RWPE2 (cell line): ENCODE measurements at regions not wholly inside any gene's neighbourhood (a gene's known extent, or its start where the extent isn't known, plus 50 kb on each side); places are given as distances from the start of the nearest gene placed in this dataset.

ENCODE experiments used
- ATAC-seq: fragments of 200-7000 bp; cut with Tn5 transposase; 3 replicates; pipeline ENCODE4 v1.9.1; 2021; ENCODE audit warnings: low read depth
- DNase-seq: peaks from one replicate; pipeline ENCODE4 v3.0.0-alpha.2; 2020; ENCODE audit warnings: low spot score
- H3K27ac ChIP-seq: fragments of 450-650 bp; 2 replicates; pipeline ENCODE4 v1.5.1; 2017; ENCODE audit warnings: mild to moderate bottlenecking; ENCODE audit not compliant: poor library complexity, severe bottlenecking
- H3K27me3 ChIP-seq: fragments of 250-450 bp; sonication (Bioruptor Pico); 2 replicates; pipeline ENCODE4 v1.5.1; 2021; ENCODE audit warnings: mild to moderate bottlenecking, moderate library complexity; ENCODE audit not compliant: insufficient read depth, poor library complexity, severe bottlenecking
- H3K36me3 ChIP-seq: fragments of 250-450 bp; sonication (Bioruptor Pico); 2 replicates; pipeline ENCODE4 v1.5.1; 2020; ENCODE audit warnings: low read depth, mild to moderate bottlenecking, moderate library complexity
- H3K4me1 ChIP-seq: fragments of 250-450 bp; sonication (Bioruptor Pico); 2 replicates; pipeline ENCODE4 v1.5.1; 2021; ENCODE audit warnings: mild to moderate bottlenecking, moderate library complexity; ENCODE audit not compliant: insufficient read depth, poor library complexity, severe bottlenecking
- H3K4me3 ChIP-seq: fragments of 250-450 bp; sonication (Bioruptor Pico); 2 replicates; pipeline ENCODE4 v1.5.1; 2021; ENCODE audit warnings: mild to moderate bottlenecking, moderate library complexity; ENCODE audit not compliant: severe bottlenecking
- H3K9me3 ChIP-seq: fragments of 250-450 bp; sonication (Bioruptor Pico); 2 replicates; pipeline ENCODE4 v1.5.1; 2021; ENCODE audit warnings: mild to moderate bottlenecking, moderate library complexity; ENCODE audit not compliant: severe bottlenecking
- TF ChIP-seq, protein P1 (sequence below): fragments of 450-650 bp; IDR thresholded peaks from one replicate; pipeline ENCODE4 v1.5.1; 2017; ENCODE audit warnings: mild to moderate bottlenecking, moderate library complexity; ENCODE audit not compliant: poor library complexity, severe bottlenecking

DNA sequence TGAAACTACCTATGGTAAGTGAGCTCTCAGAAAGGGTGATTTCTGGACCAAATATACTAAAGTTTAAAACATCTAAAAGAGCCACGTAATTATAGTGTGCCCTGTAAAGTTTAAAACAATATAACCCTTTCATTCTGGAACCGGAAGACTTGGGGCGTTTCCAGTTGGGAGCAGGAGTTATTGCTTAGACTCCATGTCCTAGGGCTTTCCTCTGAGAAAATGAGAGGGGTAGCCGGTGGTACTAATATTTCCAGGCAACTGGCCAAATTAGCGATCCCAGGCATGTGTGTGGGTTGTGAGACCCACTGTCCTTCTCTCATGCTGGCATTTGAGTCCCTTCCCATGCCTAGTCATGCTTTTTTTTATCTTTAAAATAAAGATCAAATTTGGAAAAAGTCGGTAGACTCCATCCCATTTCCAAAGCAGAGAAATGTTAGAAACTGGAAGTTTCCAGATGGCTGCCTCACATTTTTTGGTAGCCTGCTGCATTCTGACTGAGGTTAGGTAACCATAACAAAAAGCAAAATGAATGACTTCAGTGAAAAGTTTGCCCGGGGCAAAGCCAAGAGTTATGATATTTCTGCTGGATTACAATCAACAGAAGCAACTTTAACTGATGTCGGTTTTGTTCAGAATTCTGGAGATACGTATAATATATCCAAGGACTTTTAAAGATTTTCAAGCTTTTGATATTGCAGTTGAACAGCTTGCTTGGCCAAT, 227.4 kb downstream of the SS18 start:
- DNase-seq: no peak
- H3K36me3 ChIP-seq: no peaks in the 10 kb centered on the region
- H3K4me3 ChIP-seq: no peak overlapping the region
- H3K27ac ChIP-seq: no peak overlapping the region
- H3K27me3 ChIP-seq: peaks cover 13% of the 10 kb centered on the region
- no peaks in the 10 kb centered on the region for H3K4me1 ChIP-seq
- H3K9me3 ChIP-seq: no peaks in the 10 kb centered on the region
- TF ChIP-seq, protein P1, sequence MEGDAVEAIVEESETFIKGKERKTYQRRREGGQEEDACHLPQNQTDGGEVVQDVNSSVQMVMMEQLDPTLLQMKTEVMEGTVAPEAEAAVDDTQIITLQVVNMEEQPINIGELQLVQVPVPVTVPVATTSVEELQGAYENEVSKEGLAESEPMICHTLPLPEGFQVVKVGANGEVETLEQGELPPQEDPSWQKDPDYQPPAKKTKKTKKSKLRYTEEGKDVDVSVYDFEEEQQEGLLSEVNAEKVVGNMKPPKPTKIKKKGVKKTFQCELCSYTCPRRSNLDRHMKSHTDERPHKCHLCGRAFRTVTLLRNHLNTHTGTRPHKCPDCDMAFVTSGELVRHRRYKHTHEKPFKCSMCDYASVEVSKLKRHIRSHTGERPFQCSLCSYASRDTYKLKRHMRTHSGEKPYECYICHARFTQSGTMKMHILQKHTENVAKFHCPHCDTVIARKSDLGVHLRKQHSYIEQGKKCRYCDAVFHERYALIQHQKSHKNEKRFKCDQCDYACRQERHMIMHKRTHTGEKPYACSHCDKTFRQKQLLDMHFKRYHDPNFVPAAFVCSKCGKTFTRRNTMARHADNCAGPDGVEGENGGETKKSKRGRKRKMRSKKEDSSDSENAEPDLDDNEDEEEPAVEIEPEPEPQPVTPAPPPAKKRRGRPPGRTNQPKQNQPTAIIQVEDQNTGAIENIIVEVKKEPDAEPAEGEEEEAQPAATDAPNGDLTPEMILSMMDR: no peak
- ATAC-seq: no peak

DNA sequence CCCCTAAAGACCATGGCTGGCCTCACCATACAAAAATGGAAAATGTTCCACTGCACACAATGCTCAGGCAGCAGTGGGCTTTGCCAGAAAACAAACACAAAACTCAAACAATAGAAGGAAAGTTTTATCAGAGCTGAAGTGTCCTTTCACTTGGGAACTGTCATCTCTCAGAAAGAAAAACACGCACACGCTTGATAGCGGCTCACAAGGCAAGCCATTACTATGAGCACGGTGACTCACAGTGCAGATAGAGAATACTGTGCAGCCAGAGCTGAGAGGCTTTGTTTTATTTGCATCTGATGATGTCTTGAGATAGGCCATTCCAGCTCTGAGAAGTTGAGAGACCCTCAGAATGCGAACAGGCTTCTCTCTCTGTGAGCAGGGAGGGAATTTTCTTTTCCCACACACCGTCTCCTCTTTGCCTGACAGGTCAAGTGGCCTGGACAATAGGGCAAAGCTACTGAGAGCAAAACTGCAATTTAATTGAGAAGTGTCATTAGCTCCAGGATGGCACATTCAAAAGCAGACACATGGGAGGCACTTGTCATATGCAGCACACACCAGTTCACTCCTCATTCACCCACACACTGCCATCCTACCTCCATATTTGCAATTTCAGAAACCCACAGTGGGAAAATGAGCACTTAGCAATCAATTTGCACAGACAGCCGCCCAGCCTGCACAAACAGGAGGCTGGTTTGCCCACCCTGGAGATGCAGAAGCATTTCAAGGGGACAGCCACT, 236.6 kb downstream of the SS18 start:
- ATAC-seq (no peak), DNase-seq (no peak)
- Histone ChIP-seq H3K9me3 (no peaks in the 10 kb centered on the region), H3K4me3 (no peak overlapping the region), H3K27ac (no peak overlapping the region), H3K36me3 (no peaks in the 10 kb centered on the region), H3K27me3 (no peaks in the 10 kb centered on the region), H3K4me1 (no peaks in the 10 kb centered on the region)
- TF ChIP-seq, protein P1: no peak

DNA sequence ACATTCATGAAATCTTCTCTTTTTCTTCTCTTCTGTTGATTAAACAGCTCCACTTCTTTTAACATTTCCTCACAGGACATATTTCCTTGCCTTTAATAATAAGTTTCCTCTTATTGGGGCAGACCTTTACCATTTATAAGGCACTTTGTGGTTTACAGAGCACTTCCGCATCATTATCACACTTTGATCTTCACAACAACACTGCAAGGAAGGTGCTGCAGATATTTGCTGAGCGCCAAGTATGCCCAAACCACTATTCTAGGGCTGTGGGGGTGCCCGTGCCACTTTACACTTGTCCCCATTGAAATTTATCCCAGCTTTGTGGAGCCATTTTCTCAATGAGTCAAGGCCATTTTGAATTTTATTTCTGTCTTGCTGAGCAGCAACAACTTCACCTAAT, 246.6 kb downstream of the SS18 start:
- DNase-seq (no peak), ATAC-seq (no peak)
- TF ChIP-seq, protein P1: no peak
- Histone ChIP-seq H3K27me3 (no peaks in the 10 kb centered on the region), H3K4me3 (no peak overlapping the region), H3K4me1 (no peaks in the 10 kb centered on the region), H3K9me3 (no peaks in the 10 kb centered on the region), H3K36me3 (no peaks in the 10 kb centered on the region), H3K27ac (no peak overlapping the region)

DNA sequence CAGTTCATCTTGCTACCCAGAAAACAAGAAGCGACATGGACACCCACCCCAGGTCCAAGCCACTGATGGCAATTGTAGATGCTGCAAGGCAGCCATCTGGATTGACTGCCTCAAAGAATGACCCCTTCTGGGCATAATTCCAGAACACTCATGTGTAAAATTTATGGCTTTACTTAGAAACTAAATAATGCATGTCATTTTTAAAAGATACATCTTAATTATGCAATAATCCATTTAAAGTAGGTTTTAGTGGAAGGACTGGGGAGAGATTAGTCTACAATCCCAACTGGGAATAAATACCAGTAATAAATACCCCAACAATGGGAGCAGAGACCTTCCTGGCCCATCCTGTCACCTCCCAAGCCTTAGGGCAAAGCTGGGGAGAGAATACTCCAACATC, 247.7 kb downstream of the SS18 start:
- no peaks in the 10 kb centered on the region for H3K36me3 ChIP-seq
- H3K9me3 ChIP-seq: no peaks in the 10 kb centered on the region
- H3K27ac ChIP-seq: no peak overlapping the region
- TF ChIP-seq, protein P1: no peak
- no peak for ATAC-seq
- no peak overlapping the region for H3K4me3 ChIP-seq
- no peak for DNase-seq
- no peaks in the 10 kb centered on the region for H3K4me1 ChIP-seq
- H3K27me3 ChIP-seq: no peaks in the 10 kb centered on the region

DNA sequence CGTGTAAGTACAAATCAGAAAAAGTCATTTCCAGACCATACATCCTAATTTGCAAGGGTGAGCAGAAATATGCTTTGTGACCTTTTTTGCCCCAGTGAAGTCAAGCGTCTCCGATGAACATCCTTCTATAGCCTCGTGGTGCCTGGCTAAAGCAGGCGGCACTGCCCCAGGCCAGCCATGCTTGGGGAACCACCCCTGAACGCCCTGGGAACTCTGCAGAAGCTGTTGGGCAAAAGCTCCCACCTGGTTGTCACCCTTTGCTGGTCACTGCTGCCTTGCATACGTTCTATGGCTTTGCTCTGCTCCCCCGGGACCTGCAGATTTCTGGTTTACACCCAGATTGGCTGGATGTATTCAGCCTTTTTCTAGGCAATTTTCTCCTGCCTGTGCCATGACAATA, 256.4 kb downstream of the SS18 start:
- no peaks in the 10 kb centered on the region for H3K36me3 ChIP-seq
- DNase-seq (no peak), ATAC-seq (no peak)
- no peak overlapping the region for H3K4me3 ChIP-seq
- TF ChIP-seq, protein P1: no peak
- no peaks in the 10 kb centered on the region for H3K4me1 ChIP-seq
- H3K27me3 ChIP-seq: no peaks in the 10 kb centered on the region
- no peaks in the 10 kb centered on the region for H3K9me3 ChIP-seq
- no peak overlapping the region for H3K27ac ChIP-seq
